Epithelial cell of proximal tubule (primary cell): ENCODE measurements at regions not wholly inside any gene's neighbourhood (a gene's known extent, or its start where the extent isn't known, plus 50 kb on each side); places are given as distances from the start of the nearest gene placed in this dataset.

Source experiments
- DNase-seq: peaks from one replicate; pipeline ENCODE4 v3.0.0-alpha.2; 2011; ENCODE audit warnings: low read depth
- H3K4me3 ChIP-seq: 2 replicates; pipeline ENCODE4 v1.5.1; 2011; ENCODE audit warnings: low read depth, mild to moderate bottlenecking, low read length
- TF ChIP-seq, protein P1 (sequence below): conservative IDR thresholded peaks from 2 replicates; pipeline ENCODE4 v1.5.1; 2012; ENCODE audit warnings: low read depth, mild to moderate bottlenecking, low read length

DNA sequence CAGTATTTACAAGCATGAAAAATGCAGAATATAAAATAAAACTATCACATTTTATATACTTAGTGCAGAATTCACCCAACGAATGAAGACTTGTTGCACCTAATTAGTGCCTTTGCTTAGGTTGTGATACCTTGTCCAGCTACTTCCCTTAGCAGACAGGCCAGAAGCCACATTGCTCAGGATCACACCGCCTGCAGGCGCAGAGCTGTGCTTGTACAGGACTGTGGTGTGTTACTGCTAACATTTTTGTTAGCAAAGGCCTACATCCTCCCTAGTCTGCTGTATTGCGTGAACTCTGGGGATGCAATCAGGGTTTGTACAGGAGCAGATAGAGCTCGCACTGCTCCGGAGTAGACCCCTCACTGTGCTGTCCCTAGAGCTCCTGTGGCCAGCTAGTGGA lies 336.9 kb downstream of the CBLN2 start:
- no peak overlapping the region for H3K4me3 ChIP-seq
- no peak for DNase-seq
- TF ChIP-seq, protein P1, sequence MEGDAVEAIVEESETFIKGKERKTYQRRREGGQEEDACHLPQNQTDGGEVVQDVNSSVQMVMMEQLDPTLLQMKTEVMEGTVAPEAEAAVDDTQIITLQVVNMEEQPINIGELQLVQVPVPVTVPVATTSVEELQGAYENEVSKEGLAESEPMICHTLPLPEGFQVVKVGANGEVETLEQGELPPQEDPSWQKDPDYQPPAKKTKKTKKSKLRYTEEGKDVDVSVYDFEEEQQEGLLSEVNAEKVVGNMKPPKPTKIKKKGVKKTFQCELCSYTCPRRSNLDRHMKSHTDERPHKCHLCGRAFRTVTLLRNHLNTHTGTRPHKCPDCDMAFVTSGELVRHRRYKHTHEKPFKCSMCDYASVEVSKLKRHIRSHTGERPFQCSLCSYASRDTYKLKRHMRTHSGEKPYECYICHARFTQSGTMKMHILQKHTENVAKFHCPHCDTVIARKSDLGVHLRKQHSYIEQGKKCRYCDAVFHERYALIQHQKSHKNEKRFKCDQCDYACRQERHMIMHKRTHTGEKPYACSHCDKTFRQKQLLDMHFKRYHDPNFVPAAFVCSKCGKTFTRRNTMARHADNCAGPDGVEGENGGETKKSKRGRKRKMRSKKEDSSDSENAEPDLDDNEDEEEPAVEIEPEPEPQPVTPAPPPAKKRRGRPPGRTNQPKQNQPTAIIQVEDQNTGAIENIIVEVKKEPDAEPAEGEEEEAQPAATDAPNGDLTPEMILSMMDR = no peak

DNA sequence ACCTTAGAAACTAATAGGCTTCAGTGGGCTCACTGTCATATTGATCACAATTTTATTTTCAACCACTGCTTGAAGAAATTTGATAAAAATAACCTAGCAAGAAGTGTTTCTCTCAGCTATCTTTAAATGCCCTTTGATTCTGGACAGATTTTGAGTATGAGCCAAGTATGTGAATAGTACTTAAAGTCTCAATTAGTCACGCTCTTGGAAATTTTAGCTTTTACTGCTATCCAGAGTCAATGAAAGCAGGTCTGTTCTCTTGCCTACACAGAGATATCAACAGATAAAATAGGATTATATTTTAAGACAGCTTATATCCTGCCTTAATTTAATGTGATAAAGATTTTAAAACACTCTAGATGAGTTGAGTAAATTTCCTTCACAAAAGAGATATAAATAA lies 337.3 kb downstream of the CBLN2 start:
- TF ChIP-seq, protein P1 = no peak
- DNase-seq = no peak
- H3K4me3 ChIP-seq = no peak overlapping the region

DNA sequence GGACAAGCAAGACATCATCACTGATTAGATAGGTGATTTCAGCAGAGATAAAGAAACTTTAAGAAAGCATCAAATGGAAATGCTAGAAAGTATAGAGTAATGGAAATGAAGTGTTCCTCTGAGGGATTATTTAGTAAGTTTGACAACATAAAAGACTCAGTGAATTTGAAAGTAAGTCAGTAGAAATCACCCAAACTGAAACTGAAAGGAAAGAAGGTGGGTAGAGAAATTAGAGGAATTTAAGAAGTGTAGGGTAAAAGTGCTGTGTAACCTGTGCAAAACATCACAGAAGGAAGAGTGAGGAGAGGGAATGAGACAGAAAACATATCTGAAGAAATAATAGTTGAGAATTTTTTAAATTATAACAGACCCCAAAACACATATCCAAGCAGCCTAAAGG lies 343.1 kb downstream of the CBLN2 start:
- TF ChIP-seq, protein P1 = no peak
- DNase-seq = no peak
- no peak overlapping the region for H3K4me3 ChIP-seq

- TF ChIP-seq, protein P1 = no peak
These were observed 346.6 kb downstream of the CBLN2 start for GRCh38 chr18:72197591-72197990.

GRCh38 chr18:72194072-72194471 lies 350.1 kb downstream of the CBLN2 start:
- no peak overlapping the region for H3K4me3 ChIP-seq
- TF ChIP-seq, protein P1 = no peak

More at GRCh38 chr18:72197591-72197990, 346.6 kb downstream of the CBLN2 start:
- no peak for DNase-seq
- no peak overlapping the region for H3K4me3 ChIP-seq

GRCh38 chr18:72187956-72188355 lies 356.2 kb downstream of the CBLN2 start:
- TF ChIP-seq, protein P1 = no peak
- DNase-seq = no peak
- no peak overlapping the region for H3K4me3 ChIP-seq

More at GRCh38 chr18:72194072-72194471, 350.1 kb downstream of the CBLN2 start:
- DNase-seq = no peak

- no peak for DNase-seq
- no peak overlapping the region for H3K4me3 ChIP-seq
- TF ChIP-seq, protein P1 = no peak
These were observed 362.8 kb downstream of the CBLN2 start for GRCh38 chr18:72181241-72181764.
